MM.1S (cell line): ENCODE measurements at regions not wholly inside any gene's neighbourhood (a gene's known extent, or its start where the extent isn't known, plus 50 kb on each side); places are given as distances from the start of the nearest gene placed in this dataset.

Experiments
- DNase-seq: peaks from one replicate; pipeline ENCODE4 v3.0.0-alpha.2; 2015
- H2AFZ ChIP-seq: fragments of 300-600 bp; sonication (generic); 2 replicates; pipeline ENCODE4 v1.6.0; 2016; ENCODE audit warnings: antibody characterized with exemption, low read length
- H3F3A ChIP-seq: fragments of 300-600 bp; sonication (generic); 2 replicates; pipeline ENCODE4 v1.6.1; 2016; ENCODE audit warnings: mild to moderate bottlenecking, antibody characterized with exemption, low read length, moderate library complexity, mixed read lengths; ENCODE audit not compliant: insufficient read depth
- H3K27ac ChIP-seq: fragments of 300-600 bp; sonication (generic); 2 replicates; pipeline ENCODE4 v1.5.1; 2016; ENCODE audit warnings: mild to moderate bottlenecking, low read length
- H3K27me3 ChIP-seq: fragments of 300-600 bp; sonication (generic); replicated peaks from 2 replicates; pipeline ENCODE4 v1.6.0; 2016; ENCODE audit warnings: low read length; ENCODE audit not compliant: insufficient read depth
- H3K36me3 ChIP-seq: fragments of 300-600 bp; sonication (generic); replicated peaks from 2 replicates; pipeline ENCODE4 v1.6.1; 2016; ENCODE audit warnings: mild to moderate bottlenecking, low read length, mixed read lengths; ENCODE audit not compliant: insufficient read depth
- H3K4me1 ChIP-seq: fragments of 300-600 bp; sonication (generic); 2 replicates; pipeline ENCODE4 v1.6.1; 2016; ENCODE audit warnings: low read length, mixed read lengths
- H3K4me2 ChIP-seq: fragments of 300-600 bp; sonication (generic); 2 replicates; pipeline ENCODE4 v1.6.0; 2016; ENCODE audit warnings: low read depth, low read length
- H3K4me3 ChIP-seq: fragments of 300-600 bp; sonication (generic); 2 replicates; pipeline ENCODE4 v1.5.1; 2016; ENCODE audit warnings: low read length, mixed read lengths
- H3K79me2 ChIP-seq: fragments of 300-600 bp; sonication (generic); 2 replicates; pipeline ENCODE4 v1.6.1; 2016; ENCODE audit warnings: mixed run types, low read length, mixed read lengths
- H3K9ac ChIP-seq: fragments of 300-600 bp; sonication (generic); 2 replicates; pipeline ENCODE4 v1.6.1; 2016; ENCODE audit warnings: low read length, mixed read lengths
- H3K9me2 ChIP-seq: fragments of 300-600 bp; sonication (generic); replicated peaks from 2 replicates; pipeline ENCODE4 v1.6.1; 2016; ENCODE audit warnings: mild to moderate bottlenecking, low read length, mixed read lengths; ENCODE audit not compliant: insufficient read depth
- H3K9me3 ChIP-seq: fragments of 300-600 bp; sonication (generic); replicated peaks from 2 replicates; pipeline ENCODE4 v1.6.1; 2016; ENCODE audit warnings: mild to moderate bottlenecking, low read length, mixed read lengths; ENCODE audit not compliant: insufficient read depth
- H4K20me1 ChIP-seq: fragments of 300-600 bp; sonication (generic); 2 replicates; pipeline ENCODE4 v1.6.1; 2016; ENCODE audit warnings: mild to moderate bottlenecking, low read length, moderate library complexity, mixed read lengths; ENCODE audit not compliant: insufficient read depth
- CTCF ChIP-seq: fragments of 300-600 bp; sonication (generic); IDR thresholded peaks from 2 replicates; pipeline ENCODE4 v1.5.1; 2016; ENCODE audit warnings: antibody characterized with exemption, low read length, mixed read lengths
- EZH2 ChIP-seq: fragments of 300-600 bp; sonication (generic); optimal IDR thresholded peaks from 2 replicates; pipeline ENCODE3; 2017; ENCODE audit warnings: low read depth, mild to moderate bottlenecking, antibody characterized with exemption, low read length, mixed read lengths
- EZH2phosphoT487 ChIP-seq: fragments of 300-600 bp; sonication (generic); IDR thresholded peaks from 2 replicates; pipeline ENCODE4 v1.6.1; 2018; ENCODE audit warnings: antibody characterized with exemption, low read length

DNA sequence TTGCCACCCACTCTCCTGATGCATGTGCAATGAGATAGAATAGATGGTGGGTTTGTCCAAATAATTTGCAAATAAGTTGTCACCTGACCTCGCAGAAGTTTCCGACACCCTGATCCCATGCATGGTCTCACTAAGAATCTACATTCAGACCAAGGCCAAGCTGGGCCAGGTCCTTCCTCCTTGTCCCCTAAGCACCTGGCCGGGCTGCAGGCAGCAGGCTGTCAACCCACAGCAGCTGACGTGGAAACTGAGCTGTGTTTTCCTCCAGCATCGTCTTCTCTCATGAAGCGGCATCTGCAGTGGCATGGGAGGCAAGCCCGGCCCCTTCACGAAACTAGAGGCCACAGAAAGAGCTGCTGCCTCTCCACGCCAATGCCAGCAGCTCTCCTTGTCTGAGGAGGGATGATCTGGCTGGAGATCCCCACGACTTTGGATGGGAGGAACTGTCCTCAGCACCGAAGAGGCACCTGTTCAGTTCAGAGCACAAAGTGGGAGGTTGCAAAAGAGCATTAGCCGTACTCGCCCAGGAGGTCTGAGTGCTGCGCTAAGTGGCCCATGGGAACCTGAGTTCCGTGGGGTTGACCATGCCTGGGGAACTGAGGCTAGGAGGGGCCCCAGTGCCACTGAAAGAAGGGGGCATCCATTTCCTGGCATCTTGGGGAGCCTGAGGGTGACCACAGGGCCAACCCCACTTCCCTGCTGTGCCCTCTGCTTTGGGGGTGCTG is 110.5 kb upstream of the INSIG1 start:
- H3F3A ChIP-seq, result no peaks in the 10 kb centered on the region
- H3K4me3 ChIP-seq, result no peak overlapping the region
- H3K27ac ChIP-seq, result no peak overlapping the region
- TF ChIP-seq EZH2phosphoT487 (no peak), EZH2 (no peak), CTCF (no peak)
- no peak for DNase-seq
- no peaks in the 10 kb centered on the region for H3K9me2 ChIP-seq
- H3K79me2 ChIP-seq, result no peaks in the 10 kb centered on the region
- no peak overlapping the region for H3K4me2 ChIP-seq
- no peak overlapping the region for H3K9ac ChIP-seq
- H4K20me1 ChIP-seq, result no peaks in the 10 kb centered on the region
- no peaks in the 10 kb centered on the region for H3K36me3 ChIP-seq
- H3K9me3 ChIP-seq, result no peaks in the 10 kb centered on the region
- no peak overlapping the region for H2AFZ ChIP-seq
- no peaks in the 10 kb centered on the region for H3K4me1 ChIP-seq
- H3K27me3 ChIP-seq, result peaks cover 4% of the 10 kb centered on the region; the same call in 1 of the 2 replicates

GRCh38 chr7:155188357-155188756 is 109.3 kb upstream of the INSIG1 start:
- no peak overlapping the region for H3K27ac ChIP-seq
- H3K9ac ChIP-seq, result no peak overlapping the region
- DNase-seq, result no peak
- H3K4me1 ChIP-seq, result no peaks in the 10 kb centered on the region
- no peak for TF ChIP-seq EZH2phosphoT487
- TF ChIP-seq CTCF, result no peak
- no peak for TF ChIP-seq EZH2
- no peaks in the 10 kb centered on the region for H3K9me2 ChIP-seq
- H4K20me1 ChIP-seq, result no peaks in the 10 kb centered on the region
- H3K4me2 ChIP-seq, result no peak overlapping the region
- no peaks in the 10 kb centered on the region for H3K36me3 ChIP-seq
- peaks cover 15% of the 10 kb centered on the region; the same call in 1 of the 2 replicates for H3K27me3 ChIP-seq
- no peak overlapping the region for H2AFZ ChIP-seq
- no peaks in the 10 kb centered on the region for H3F3A ChIP-seq
- no peak overlapping the region for H3K4me3 ChIP-seq
- H3K9me3 ChIP-seq, result no peaks in the 10 kb centered on the region
- no peaks in the 10 kb centered on the region for H3K79me2 ChIP-seq

DNA sequence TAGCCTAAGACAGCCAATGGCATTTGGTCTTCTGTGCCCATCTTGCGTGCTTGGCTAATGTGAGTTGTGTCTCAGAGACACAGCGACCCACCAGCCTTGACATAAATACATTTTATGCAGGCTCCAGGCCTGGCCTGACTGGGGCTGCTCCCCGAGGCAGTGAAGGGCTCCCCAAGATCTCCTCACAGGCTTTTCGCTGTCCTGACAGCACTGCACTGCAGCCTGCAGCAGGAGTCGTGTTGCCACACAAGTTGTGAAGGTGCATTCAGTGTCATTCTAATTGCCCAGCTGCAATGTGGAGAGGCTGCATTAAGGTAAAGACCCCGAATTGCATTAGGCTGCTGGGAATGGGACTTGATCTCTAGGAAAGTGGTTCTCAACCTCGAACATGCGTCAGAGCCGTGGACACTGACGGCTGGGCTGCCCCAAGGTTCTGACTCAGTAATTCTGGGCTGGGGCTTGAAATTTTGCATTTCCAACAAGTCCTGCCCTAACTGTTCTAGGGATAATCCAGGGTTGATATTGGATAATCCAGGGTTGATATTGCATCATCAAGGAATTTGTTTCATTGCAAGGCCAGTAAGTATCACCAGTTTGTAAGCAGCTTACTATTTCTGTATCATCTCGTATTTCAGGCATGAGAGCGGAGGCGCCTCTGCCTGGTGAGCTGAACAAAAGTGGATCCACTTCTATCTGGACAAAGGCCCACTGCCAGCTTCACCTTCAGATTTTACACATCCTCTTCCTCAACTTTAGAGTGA is 108.7 kb upstream of the INSIG1 start:
- no peak overlapping the region for H3K9ac ChIP-seq
- no peaks in the 10 kb centered on the region for H3K36me3 ChIP-seq
- no peaks in the 10 kb centered on the region for H3K79me2 ChIP-seq
- H3K27me3 ChIP-seq, result peaks cover 22% of the 10 kb centered on the region; the same call in 1 of the 2 replicates
- H3K4me3 ChIP-seq, result no peak overlapping the region
- H4K20me1 ChIP-seq, result no peaks in the 10 kb centered on the region
- H3K4me2 ChIP-seq, result no peak overlapping the region
- H3K4me1 ChIP-seq, result no peaks in the 10 kb centered on the region
- no peak overlapping the region for H3K27ac ChIP-seq
- TF ChIP-seq EZH2phosphoT487 (no peak), CTCF (no peak), EZH2 (no peak)
- H3K9me3 ChIP-seq, result no peaks in the 10 kb centered on the region
- DNase-seq, result no peak
- H3K9me2 ChIP-seq, result no peaks in the 10 kb centered on the region
- no peak overlapping the region for H2AFZ ChIP-seq
- no peaks in the 10 kb centered on the region for H3F3A ChIP-seq
